ENCODE measurements at regions not wholly inside any gene's neighbourhood (a gene's known extent, or its start where the extent isn't known, plus 50 kb on each side); places are given as distances from the start of the nearest gene placed in this dataset.
"Not testable (repeated sequence)": the region's sequence is repeated elsewhere in the genome, so short reads cannot be mapped to it uniquely, and the experiment has no call there.

DNA sequence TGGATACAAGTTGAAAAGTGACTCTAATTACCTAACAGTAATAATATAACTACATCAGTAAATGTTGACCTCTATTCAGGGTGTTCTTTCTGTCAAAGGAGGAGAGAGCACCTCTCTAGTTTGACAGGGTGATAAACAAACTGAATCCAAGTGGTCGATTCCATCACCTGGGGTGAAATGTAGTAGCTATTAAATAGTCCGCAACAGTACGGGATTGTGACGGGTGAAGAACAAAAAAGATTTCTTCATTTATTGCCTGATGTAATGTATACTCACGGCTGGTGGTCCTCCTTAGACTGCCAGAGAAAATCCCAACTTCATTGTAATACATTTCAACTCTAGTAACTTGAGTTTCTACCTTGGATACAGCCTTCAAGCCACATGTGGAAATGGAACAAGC lies 292.5 kb upstream of the CELF2 start:
- no peak for DNase-seq

DNA sequence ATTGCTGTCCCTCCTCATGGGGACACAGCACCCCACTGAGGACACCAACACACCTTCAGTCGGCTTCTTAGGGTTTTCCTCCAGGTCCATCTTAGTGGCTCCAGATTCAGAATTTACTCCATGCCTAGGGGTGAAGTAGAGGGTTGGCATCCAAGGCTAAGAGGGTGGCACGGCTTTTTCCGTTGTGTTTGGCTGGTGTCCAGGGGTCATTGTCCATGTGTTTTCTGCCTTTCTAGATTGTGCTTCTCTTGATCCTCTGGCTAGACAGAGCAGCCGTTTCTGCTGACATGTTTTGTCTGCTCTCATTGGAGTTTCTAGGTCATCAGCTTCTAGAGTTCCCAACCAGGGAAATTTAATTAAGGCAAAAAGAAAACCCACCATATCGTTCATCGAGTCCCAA lies 291.6 kb upstream of the CELF2 start:
- DNase-seq: no peak

DNA sequence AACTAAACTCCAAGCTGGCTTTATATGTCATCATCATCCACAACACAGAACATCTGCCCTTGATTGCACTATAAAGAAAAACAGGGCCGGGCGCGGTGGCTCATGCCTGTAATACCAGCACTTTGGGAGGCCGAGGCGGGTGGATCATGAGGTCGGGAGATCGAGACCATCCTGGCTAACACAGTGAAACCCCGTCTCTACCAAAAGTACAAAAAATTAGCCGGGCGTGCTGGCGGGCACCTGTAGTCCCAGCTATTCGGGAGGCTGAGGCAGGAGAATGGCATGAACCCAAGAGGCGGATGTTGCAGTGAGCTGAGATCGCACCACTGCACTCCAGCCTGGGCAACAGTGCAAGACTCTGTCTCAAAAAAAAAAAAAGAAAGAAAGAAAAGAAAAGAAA lies 290.3 kb upstream of the CELF2 start:
- DNase-seq: not testable (repeated sequence)

DNA sequence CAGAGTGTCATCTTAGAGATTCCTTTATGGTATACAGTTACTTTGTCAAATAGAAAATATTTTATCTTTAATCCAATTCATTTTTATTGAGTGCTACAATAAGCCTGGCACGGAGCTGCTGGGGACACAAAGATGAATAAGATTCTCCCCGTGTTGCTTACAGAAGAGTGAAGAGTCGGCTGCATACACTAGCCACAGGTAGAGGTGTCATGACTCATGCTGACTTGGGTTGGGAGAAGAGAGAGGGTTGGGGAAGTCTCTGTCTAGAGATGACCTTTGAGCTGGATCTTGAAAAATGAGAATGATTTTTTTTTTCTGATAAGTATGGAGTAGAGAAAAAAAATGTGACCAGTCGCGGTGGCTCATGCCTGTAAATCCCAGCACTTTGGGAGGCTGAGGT lies 289.9 kb upstream of the CELF2 start:
- no peak for DNase-seq

DNA sequence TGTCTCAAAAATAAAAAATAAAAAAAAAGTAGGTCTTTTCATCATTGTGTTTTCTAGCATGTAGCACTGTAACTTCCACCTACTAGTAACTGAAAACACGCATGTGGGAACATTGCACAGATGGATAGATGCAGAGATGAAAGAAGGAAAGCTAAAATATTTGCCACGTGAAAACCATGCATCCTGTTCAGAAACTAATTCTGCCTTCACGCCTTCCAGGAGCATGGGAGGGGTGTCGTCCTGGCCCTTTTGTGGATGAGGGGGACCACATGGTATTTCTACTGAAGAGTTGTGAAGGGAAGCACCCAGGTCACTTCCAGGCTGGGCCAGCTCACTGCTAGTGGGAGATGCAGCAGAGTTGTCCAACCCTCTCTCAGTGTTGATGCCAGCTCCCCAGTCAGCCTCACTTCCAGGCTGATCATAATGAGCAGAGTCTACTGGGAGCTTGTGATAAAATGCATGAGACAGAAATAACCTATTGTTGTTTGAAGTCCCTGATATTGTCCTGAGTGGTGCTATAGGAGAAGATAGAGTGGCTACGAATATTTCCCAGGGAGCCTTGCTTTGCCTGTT lies 287.1 kb upstream of the CELF2 start:
- no peak for DNase-seq

DNA sequence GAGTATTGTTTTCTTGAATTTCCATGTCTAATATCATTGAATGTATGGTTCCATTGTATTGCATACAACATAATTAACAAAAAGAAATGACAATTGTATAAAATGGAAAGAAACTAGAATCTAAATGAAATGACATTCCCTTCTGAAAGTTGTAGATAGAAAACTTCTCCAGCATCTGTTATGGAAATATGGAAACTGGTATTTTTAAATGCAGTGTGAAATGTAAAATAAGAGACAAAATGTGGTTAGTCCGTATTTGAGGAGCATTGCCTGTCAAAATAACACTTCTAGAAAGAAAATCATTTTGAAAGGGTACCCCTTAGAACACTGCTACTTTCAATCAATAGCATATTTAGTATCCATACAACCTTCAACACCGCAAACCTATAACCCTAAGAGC lies 286.3 kb upstream of the CELF2 start:
- DNase-seq: no peak

DNA sequence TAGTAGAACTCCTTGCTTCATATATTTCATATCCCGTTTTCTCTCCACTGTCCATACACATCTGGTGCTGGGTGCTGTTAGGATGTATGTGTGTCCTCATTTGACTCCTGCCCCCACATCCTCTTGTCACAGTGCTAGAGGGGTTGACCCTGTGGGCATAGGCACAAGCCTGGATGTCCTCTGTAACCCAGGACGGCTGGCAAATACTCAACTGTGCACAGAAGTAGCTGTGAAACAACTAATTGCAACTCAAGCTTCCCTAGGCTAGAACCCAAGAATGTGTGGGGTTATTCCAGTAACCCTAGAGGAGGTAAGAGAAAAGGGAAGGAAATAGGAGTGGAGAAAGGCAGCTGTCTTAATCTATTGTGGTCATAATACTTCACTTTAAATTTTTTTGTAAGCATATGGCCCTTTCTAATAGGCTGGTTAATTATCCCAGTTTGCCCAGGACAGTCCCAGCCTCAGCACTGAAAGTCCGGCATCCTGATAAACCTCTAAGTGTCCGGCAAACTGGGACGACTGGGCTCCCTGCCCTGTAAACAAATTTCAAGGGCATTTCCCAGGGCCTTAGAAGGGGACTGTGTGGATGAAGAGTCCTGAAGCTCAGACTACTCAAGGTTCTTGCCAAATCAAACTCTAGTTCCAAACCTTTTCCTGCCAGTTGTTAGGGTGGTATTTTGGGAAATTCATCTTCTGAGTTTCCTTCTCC lies 283.2 kb upstream of the CELF2 start:
- DNase-seq: no peak

DNA sequence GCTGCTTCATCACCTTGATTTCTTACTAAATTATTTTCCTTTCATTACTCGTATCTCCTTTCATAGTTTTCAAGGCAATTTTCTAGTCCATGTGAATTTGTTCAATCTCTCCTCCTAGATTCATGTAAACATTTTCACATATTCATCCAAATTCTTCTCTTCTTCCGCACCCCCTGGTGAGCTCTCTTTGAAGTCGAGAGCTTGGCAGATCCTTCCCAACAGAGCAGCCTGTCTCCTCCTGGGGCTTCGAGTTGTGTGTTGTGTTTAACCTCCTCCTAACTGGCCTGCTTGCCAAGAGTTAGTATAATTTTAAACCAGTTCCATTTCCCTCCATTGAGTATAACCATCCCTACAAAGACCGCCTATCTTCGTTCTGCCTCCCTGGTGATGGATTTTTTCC lies 272.4 kb upstream of the CELF2 start:
- no peak for DNase-seq

DNA sequence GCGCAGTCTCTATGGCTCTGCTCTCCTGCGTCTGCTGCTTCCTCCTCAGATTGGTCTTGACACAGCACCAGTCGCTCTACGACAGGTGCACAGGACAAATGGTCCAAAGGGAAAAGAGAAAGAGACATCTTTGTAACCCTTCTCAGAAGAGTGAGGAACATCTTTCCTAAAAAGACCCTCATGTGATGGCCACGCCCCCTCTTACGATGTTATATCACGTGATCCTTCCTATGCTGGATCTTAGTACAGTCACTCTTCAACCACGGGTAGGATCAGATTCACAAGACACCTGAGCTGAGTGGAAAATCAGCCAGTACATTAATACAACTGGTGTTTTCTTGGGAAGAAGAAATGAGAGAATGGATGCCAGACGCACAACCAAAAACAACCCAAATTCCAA lies 262.2 kb upstream of the CELF2 start:
- DNase-seq: no peak

DNA sequence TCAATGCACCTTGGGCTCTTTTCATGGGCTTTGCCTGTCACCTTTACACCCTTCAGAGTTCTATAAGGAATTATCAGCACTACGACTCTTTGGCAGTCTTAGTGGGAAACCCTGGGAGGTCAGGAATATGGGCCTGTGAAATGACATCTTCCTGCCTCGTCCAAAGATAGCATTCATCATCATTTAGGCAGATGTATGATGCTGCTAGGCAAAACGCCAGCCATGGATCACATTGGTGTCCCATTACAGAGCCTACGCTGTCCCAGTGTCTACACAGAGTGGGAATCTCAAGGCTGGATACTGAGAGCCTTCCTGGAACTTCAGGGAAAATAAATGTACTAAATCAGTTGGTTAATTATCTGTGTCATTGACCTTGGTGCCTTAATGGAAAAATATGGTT lies 259.4 kb upstream of the CELF2 start:
- no peak for DNase-seq

DNA sequence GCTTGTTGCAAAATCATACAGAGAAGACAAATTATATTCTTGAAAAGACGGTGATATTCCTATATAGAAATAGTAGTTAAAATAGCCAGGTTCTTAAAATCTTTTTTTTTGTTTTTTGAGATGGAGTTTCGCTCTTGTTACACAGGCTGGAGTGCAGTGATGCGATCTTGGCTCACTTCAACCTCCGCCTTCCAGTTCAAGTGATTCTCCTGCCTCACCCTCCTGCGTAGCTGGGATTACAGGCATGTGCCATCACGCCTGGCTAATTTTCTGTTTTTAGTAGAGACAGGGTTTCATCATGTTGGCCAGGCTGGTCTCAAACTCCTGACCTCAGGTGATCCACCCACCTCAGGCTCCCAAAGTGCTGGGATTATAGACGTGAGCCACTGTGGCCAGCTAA lies 257.9 kb upstream of the CELF2 start:
- DNase-seq: not testable (repeated sequence)

DNA sequence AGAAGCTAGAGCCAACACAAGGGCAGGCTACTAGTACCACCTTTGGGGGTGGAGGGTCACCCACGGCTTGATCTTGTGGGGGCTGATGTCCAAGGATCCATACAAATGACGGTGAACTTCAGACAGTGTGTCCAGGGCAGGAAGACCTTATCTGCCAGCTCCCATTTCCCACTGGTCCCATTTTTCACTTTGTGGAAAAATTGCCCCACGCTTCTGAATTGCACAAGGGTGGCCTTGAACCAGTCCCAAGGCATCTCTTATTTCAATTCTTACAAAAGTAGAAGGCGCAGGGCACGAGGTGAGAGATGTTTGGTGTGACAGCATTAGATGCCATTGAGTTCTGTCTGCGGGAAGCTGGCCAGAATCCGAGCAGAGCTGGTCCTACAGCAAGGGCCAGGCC lies 252.7 kb upstream of the CELF2 start:
- DNase-seq: no peak

DNA sequence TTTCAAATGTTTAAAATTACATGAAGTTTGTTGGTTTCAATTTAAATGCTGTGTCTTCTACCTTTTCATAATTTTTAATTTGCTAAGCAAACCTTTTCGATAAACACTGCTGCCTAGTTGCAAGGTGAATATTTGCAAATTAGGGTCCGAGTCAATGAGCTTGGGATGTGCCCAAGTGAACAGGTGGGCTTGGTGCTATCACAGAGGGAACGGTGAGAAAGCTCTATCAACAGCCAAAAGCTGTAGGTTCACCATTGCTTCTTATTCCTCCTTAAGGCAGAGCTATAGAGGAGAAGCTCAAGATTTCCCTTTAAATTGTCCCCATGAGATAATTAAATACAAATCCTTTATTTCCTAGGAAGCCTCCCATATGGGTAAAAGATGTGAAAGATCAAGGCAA lies 245.3 kb upstream of the CELF2 start:
- DNase-seq: no peak

DNA sequence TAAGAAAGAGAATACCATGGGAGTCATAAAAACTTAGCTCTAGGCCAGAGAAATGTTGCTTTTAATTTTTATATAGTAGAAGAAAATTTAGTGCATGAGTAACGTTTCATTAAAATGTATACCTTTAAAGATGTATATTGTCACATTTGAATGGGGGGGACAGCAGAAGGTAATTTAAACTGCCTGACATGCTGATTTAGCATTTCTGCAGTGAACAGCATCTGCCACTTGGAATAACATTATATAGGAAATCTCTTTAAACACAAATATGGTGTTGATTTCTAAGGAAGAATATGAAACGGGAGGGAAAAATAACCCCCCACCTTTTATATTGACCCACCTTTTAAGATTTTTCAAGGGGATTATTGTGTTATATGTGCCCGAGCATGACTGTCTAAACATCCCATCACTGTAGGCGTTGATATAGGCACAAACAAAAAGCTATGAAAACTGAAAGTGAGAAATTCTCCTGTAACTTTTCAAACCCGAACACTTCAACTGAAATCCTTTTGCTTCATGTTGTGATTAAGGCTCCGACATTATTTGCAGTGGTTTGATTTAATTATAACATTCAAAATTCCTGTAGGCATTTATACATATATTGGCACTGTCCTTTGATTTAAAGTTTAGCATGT lies 244.7 kb upstream of the CELF2 start:
- DNase-seq: no peak

DNA sequence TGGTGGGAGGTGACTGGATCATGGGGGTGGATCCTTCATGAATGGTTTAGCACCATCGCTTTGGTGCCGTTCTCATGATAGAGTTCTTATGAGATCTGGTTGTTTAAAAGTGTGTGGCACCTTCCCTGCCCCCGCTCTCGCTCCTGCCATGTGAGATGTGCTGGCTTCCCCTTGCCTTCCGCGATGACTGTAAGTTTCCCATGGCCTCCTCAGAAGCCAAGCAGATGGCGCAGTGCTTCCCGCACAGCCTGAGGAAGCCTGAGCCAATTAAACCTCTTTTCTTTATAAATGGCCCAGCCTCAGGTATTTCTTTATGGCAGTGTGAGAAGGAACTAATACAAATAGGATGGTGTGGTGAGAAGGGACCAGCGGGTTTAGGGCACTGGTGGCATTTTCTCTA lies 243.3 kb upstream of the CELF2 start:
- DNase-seq: no peak

DNA sequence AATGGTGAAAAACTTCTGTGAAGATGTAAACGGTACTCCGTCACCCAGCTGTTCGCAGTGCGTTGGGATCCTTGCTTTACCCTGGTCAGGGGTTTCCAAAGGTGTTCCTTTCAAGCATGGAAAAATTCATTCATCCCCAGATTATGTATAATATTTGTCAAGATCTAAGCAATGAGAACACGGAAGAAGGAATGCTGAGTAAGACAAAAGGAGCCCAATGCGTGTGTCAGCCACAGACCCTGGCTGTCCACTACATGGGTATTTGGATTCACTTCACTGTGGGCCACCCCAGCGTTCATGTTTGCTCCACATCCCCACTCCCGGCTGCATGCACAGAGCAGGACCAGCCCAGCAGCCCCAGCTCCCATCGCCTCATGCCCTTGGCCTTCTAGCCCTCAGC lies 241.3 kb upstream of the CELF2 start:
- DNase-seq: no peak

DNA sequence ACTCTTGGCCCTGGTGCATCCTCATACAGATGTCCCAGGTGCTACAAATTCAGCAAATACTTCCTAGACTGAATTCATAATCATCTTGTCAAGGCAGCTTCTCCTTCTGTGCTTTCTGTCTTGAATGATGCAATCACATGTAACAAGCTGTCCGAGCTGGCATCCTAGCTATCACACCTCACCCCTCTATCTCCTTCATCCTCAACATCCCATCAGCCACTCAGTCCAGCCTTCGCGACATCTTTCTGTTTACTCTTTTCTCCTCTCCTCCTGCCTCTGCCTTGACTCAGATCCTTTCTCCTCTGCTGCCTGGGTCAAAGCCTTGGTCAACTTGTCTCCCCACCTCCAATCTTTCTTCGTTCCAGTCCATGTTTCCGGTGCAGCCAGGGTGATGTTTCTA lies 240.4 kb upstream of the CELF2 start:
- DNase-seq: no peak

DNA sequence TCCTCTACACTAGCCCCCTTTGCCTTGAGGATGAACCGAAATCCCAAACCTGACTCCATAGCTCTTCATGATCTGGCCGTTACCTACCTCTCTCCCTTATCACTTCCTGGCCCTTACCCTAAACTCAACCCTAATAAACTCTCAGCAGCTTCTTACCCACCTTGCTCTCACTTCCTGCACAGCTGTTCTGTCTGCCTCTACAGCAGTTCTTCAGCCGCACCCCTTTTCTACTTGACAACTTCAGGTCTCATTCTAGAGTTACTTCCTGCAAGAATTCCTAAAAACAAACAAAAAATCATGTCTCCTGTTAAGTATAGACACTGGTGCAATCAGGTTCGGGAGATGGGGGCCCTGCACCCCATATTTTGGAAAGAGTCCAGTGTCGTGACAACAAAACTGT lies 239.9 kb upstream of the CELF2 start:
- no peak for DNase-seq

DNA sequence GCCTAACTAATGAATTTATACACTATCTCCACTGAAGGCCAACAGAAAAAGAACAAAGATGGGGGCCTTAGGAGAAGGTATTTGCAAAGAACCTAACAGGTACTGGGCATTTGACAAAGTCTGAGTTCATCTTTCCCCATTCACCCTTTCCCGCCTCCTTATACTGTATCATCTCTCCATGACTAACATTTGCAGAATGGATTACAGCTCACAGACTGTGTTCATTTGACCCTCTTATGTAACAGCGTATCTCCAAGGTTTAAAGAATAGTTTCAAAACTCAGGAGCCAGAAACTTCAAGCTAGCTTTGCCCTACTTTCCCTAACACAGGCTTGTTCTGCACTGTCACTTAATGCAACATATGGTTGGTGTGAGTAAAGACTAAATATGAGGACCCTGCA lies 238.7 kb upstream of the CELF2 start:
- no peak for DNase-seq

DNA sequence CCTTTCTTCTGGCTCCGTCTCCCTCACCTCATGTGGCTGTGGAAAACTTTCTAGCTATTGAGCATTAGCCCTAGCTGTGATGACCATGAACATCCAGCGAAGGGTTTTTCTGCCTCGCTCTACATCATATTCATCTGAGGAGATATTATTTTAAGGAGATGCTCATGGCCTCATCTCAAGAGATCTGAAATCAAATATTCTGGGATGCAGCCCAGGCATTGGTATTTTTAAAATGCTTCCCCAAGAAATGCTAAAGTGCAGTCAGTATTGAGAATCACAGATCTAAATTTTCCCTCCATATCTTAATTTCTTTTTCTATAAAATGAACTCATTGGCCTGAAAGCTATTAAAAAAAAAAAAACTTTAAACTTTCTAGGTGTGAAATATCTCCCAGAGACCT lies 238.2 kb upstream of the CELF2 start:
- no peak for DNase-seq

DNA sequence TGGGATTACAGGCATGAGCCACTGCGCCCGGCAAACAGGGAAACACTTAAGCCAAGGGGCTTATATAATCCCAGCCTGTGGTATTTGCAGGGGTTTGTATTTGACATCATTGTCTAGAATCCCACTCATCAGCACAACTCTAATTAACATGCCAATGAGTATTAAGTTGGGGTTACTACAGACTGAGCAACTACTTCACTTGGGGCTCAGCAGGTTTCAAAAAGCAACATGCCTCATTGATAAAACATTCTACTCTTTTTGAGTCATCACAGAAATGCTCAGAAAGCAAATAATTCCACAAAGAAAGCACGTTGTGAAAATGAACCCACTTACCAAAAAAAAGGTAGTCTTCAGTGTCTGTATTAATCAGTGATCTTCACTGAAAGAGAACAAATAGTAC lies 236.9 kb upstream of the CELF2 start:
- no peak for DNase-seq

DNA sequence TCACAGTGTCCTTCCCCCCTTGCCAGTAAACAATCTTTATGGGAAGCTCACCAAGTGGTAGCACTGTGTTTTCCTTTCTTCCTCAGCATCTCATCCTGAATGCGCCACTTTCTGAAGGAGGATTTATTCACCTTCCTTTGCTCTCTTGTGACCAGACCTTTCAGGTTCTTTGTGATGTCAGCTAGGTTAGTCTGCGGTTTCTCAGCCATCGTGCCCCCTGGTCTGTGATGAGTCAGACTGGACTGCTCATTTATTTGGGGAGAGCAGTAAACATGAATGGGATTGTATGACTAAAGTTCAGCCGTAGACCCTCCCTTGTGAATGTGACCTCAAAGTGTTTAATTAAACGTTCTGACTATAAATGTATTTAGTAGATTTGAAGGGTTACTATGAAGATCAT lies 235.1 kb upstream of the CELF2 start:
- no peak for DNase-seq

DNA sequence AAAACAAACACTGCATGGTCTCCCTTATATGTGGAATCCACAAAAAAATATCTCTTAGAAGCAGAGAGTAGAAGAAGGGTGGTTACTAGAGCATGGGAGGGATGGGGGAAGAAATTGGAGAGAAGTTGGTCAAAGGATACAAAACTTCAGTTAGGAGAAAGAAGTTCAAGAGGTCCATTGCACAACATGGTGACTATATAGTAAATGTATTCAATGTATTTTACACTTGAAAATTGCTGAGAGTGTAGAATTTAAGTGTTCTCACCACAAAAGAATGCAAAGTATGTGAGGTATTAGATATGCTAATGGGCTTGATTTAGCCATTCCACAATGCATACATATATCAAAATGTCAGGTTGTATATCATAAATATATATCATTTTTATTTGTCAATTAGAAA lies 232.0 kb upstream of the CELF2 start:
- no peak for DNase-seq

DNA sequence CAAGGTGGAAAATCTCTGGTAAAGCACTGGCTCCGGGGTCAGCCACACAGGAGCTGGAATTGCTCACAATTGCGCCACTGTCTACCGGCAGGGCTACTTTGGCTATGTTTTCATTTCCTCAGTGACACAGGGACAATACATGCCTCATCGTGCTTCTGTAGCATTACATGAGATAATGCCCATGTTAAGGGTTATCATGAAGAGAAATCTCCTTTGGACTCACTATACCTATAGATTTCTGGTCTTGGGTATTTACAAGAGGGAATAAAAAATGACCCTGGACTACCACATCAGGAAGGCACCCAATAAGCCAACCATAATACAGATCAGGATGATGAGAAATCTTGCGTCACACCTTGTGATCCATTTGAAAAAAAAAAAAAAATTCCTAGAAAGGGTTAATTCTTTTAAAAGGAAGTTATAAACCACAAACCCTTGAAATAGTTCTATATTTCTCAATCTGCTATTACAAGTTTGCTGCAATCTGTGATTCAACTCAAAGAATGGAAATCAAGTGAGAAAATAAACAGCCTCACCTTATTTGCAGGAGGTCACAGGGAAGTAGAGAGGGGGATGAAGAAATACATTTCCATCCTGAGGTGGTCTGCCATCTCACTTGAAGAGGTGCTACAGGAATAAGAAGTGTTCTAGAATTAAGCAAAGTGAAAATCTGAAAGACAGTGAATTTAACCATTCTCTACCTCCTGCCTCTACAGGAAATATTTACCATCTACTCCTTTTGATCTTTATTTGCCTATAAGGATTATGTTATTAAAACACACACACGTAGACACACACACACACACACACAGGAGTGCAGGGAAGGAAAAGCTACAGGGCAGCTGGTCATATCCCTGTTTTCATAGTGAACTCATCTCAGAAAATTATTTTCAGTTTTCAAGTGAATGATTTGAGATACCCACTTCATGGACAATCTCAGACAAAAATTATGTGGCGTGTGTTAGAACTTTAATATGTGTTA lies 231.3 kb upstream of the CELF2 start:
- DNase-seq: no peak
